ENCODE measurements at regions not wholly inside any gene's neighbourhood (a gene's known extent, or its start where the extent isn't known, plus 50 kb on each side); places are given as distances from the start of the nearest gene placed in this dataset.

DNA sequence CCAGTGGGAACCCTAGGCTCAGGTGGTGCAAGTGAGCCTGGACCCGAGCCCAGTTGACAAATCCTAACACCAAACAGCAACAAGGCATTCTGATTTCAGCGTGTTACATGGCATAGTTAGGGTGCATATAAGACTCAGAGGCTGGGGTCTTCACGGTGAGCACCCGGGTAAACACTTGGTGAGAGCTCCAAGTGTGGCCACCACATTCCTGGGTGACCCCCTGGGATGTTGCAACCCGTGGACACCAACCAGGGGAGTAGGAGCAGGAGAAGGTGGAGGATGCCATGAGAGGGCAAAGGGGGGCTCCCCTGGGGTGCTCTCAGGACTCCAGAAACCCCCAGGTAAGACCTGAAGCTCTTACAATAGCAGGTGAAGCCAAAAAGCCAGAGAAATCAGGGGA is 69.9 kb upstream of the CDH5 start:
- TF ChIP-seq, protein P1, sequence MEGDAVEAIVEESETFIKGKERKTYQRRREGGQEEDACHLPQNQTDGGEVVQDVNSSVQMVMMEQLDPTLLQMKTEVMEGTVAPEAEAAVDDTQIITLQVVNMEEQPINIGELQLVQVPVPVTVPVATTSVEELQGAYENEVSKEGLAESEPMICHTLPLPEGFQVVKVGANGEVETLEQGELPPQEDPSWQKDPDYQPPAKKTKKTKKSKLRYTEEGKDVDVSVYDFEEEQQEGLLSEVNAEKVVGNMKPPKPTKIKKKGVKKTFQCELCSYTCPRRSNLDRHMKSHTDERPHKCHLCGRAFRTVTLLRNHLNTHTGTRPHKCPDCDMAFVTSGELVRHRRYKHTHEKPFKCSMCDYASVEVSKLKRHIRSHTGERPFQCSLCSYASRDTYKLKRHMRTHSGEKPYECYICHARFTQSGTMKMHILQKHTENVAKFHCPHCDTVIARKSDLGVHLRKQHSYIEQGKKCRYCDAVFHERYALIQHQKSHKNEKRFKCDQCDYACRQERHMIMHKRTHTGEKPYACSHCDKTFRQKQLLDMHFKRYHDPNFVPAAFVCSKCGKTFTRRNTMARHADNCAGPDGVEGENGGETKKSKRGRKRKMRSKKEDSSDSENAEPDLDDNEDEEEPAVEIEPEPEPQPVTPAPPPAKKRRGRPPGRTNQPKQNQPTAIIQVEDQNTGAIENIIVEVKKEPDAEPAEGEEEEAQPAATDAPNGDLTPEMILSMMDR (IDR thresholded peaks at IDR 0.05; ENCODE audit: poor library complexity), result no peak
- no peak for TF ChIP-seq EZH2 (IDR thresholded peaks at IDR 0.05; ENCODE audit: borderline replicate concordance)
